Stomach (tissue), 8 donors: ENCODE measurements at regions not wholly inside any gene's neighbourhood (a gene's known extent, or its start where the extent isn't known, plus 50 kb on each side); places are given as distances from the start of the nearest gene placed in this dataset.

Source experiments
- DNase-seq, 2 donors: peaks; one replicate each; pipeline versions ENCODE4 v3.0.0 to v3.0.0-alpha.2; 2013 to 2019
- H3K27ac ChIP-seq, 5 donors: fragments of 200-600 bp in 4 of 5; sonication (generic) in 4 of 5; one replicate each; pipeline ENCODE4 v1.5.1; 2013 to 2019; ENCODE audit warnings: mild to moderate bottlenecking in 1 of 5, moderate library complexity in 1 of 5
- H3K27me3 ChIP-seq, 3 donors: fragments of 200-600 bp; sonication (generic); one replicate each; pipeline ENCODE4 v1.5.1; 2017 to 2019; ENCODE audit warnings: mixed run types in 1 of 3
- H3K36me3 ChIP-seq, 4 donors: fragments of 200-600 bp; sonication (generic); 1 replicate in 3 of 4; 2 replicates in 1 of 4; pipeline ENCODE4 v1.5.1; 2016 to 2019
- H3K4me1 ChIP-seq, 4 donors: fragments of 200-600 bp; sonication (generic); one replicate each; pipeline ENCODE4 v1.5.1; 2016 to 2019
- H3K4me3 ChIP-seq, 4 donors: fragments of 200-600 bp; sonication (generic) in 3 of 4; one replicate each; pipeline ENCODE4 v1.5.1; 2016 to 2019; ENCODE audit warnings: mild to moderate bottlenecking in 1 of 4
- H3K9me3 ChIP-seq, 4 donors: fragments of 200-600 bp; sonication (generic); one replicate each; pipeline ENCODE4 v1.5.1; 2016 to 2019
- CTCF ChIP-seq, 7 experiments: fragments of 450-650 bp in 4 of 7; fragments of 200-600 bp in 3 of 7; sonication (generic) in 3 of 7; IDR thresholded peaks; one replicate each; pipeline ENCODE4 v1.5.1; 2016 to 2019; ENCODE audit warnings: antibody characterized with exemption in 7 of 7, control low read depth in 2 of 7, mild to moderate bottlenecking in 1 of 7
- EP300 ChIP-seq: sonication (generic); formaldehyde crosslinking; IDR thresholded peaks from one replicate; pipeline ENCODE4 v1.6.1; 2017; ENCODE audit warnings: antibody characterized with exemption
- POLR2A ChIP-seq, 4 donors: fragments of 450-650 bp; IDR thresholded peaks; one replicate each; pipeline ENCODE4 v1.6.1; 2016; ENCODE audit warnings: antibody characterized with exemption in 4 of 4, control low read depth in 2 of 4, mild to moderate bottlenecking in 1 of 4, moderate library complexity in 1 of 4
- POLR2AphosphoS5 ChIP-seq, 3 donors: sonication (generic); formaldehyde crosslinking; IDR thresholded peaks; one replicate each; pipeline ENCODE4 v1.6.1; 2016; ENCODE audit warnings: antibody characterized with exemption in 3 of 3
- WGBS, 5 donors: extraction: QIAGEN DNeasy Blood & Tissue Kit in 3 of 5; methylation state at CpG; one replicate each; pipeline versions ENCODE4 v1.1.5 to v1.1.7; 2013 to 2018; 5-methylcytosine and 5-hydroxymethylcytosine counted together
- intact Hi-C: fragments of 100-400 bp; cut with DNase I; formaldehyde crosslinking; loops from one replicate; pipeline ENCODE4 v1.15.1; 2023; ENCODE audit warnings: low total_unique reads
- donor health status: healthy with polysubstance abuse.
- donor health status: Bipolar disorder and iron deficiency.
- donor health status: healthy.

DNA sequence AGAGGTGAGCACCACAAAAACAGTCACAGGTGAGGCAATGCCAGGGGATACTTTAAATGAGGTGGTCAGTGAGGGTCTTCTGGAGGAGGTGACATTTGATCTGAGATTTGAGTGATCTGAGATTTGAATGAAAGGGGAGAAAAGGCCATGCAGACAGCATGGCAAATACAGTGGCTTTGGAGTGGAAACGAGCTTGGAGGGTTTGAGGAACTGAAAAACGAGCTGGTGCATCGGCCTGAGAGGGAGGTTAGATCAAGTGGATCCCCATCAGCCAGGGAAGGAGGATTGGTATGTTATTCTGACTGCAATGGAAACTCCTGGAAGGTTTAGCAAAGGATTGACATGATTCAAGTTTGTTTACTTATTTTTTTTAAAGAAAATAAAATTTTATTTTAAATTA is 245.1 kb downstream of the KCNS3 start:
- 36 to 61% (median 53%) methylated on average over 3 of the region's 3 CpGs for WGBS, 5 donors
- H3K27ac ChIP-seq = peak overlapping the region in 1 of 5 donors; percentile 16
- H3K9me3 ChIP-seq = no peaks in the 10 kb centered on the region
- H3K4me3 ChIP-seq = no peak overlapping the region
- no peaks in the 10 kb centered on the region for H3K36me3 ChIP-seq
- intact Hi-C loops = no loop called here
- TF ChIP-seq POLR2A (IDR thresholded peaks at IDR 0.05) = no peak
- TF ChIP-seq EP300 = no peak
- TF ChIP-seq POLR2AphosphoS5 (IDR thresholded peaks at IDR 0.05) = no peak
- TF ChIP-seq CTCF (IDR thresholded peaks at IDR 0.05) = no peak
- H3K4me1 ChIP-seq = peaks cover 5 to 31% (median 12%) of the 10 kb centered on the region in 4 donors
- no peak for DNase-seq
- no peaks in the 10 kb centered on the region for H3K27me3 ChIP-seq

DNA sequence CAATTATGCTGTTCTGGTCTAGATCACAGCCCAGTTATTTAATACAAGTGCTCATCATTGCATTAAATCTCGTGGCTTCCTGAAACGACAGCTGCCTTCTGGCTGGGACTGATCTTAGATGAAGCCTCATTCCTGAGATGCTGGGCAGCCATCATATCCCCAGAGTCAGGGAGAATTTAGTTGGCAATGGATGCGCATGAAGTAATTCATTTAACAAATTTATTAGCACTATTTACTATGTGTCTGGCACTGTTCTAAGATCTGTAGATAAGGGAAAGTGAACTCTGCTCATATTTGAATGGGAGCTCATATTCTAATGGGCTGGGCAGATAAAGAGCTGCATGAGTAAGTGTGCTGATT is 244.7 kb downstream of the KCNS3 start:
- Histone ChIP-seq H3K4me3 (no peak overlapping the region), H3K36me3 (no peaks in the 10 kb centered on the region), H3K27ac (no peak overlapping the region), H3K4me1 (peaks cover 5 to 35% (median 12%) of the 10 kb centered on the region in 4 donors), H3K9me3 (no peaks in the 10 kb centered on the region), H3K27me3 (no peaks in the 10 kb centered on the region)
- peak in 1 of 2 donors; percentile 39 for DNase-seq
- intact Hi-C loops = no loop called here
- no peak for TF ChIP-seq CTCF (IDR thresholded peaks at IDR 0.05)
- TF ChIP-seq EP300 = no peak
- no peak for TF ChIP-seq POLR2A (IDR thresholded peaks at IDR 0.05)
- TF ChIP-seq POLR2AphosphoS5 (IDR thresholded peaks at IDR 0.05) = no peak
- 24 to 49% (median 44%) methylated on average over 3 of the region's 3 CpGs for WGBS, 5 donors

DNA sequence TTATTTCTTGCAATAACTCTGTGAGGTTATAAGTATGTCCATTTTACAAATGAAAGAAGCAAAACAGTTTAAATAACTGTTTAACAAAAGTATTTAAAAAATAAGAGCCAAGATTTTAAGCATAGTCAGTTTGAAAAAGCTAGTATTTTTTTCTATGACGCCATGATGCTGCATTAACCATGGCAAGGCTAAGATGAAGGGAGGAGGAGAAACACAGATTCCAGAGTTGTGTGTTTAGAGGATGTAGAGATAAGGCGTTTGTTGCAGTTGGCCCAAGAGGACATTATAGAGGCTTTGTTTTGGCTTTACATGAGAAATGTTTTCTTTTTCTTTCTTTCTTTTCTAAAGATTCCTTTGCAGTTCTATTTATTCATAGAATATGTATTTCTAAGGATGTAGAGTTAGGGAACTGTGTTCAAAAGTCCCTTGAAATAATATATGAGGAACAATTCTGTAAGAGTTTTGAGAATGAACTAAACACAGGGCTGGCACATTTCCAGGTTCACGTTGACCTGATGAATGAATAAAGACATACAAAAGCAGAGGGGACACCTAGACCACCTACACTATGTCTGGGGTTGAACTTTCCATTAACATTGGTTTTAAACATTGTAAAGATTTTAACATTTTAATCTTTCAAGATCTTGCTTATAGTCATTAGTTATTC is 244.2 kb downstream of the KCNS3 start:
- no peak for DNase-seq
- WGBS, 5 donors = 30 to 34% (median 32%) methylated on average over 3 of the region's 3 CpGs
- Histone ChIP-seq H3K27me3 (no peaks in the 10 kb centered on the region), H3K27ac (no peak overlapping the region), H3K4me3 (no peak overlapping the region), H3K9me3 (no peaks in the 10 kb centered on the region), H3K36me3 (no peaks in the 10 kb centered on the region), H3K4me1 (peaks cover 5 to 35% (median 12%) of the 10 kb centered on the region in 4 donors)
- TF ChIP-seq EP300 = no peak
- intact Hi-C loops = no loop called here

GRCh38 chr2:18119883-18120282 is 241.4 kb downstream of the KCNS3 start:
- no peaks in the 10 kb centered on the region for H3K27me3 ChIP-seq
- peaks cover 5 to 35% (median 12%) of the 10 kb centered on the region in 4 donors for H3K4me1 ChIP-seq
- H3K36me3 ChIP-seq = no peaks in the 10 kb centered on the region
- TF ChIP-seq POLR2AphosphoS5 (IDR thresholded peaks at IDR 0.05) = peak; percentile 23 to 79 (median 72)
- TF ChIP-seq POLR2A (IDR thresholded peaks at IDR 0.05) = no peak
- intact Hi-C loops = no loop called here
- DNase-seq = peak in 1 of 2 donors; percentile 77
- H3K27ac ChIP-seq = peak overlapping the region; percentile 7 to 54 (median 35)
- H3K9me3 ChIP-seq = no peaks in the 10 kb centered on the region
- H3K4me3 ChIP-seq = no peak overlapping the region
- 47 to 80% (median 60%) methylated on average over 3 of the region's 3 CpGs for WGBS, 5 donors

GRCh38 chr2:18118703-18119102 is 240.2 kb downstream of the KCNS3 start:
- no peak for DNase-seq
- Histone ChIP-seq H3K4me1 (peaks cover 5 to 24% (median 12%) of the 10 kb centered on the region in 4 donors), H3K36me3 (no peaks in the 10 kb centered on the region), H3K4me3 (no peak overlapping the region), H3K27ac (peak overlapping the region in 2 of 5 donors; percentile 46 to 54), H3K27me3 (no peaks in the 10 kb centered on the region), H3K9me3 (no peaks in the 10 kb centered on the region)
- 19 to 47% (median 31%) methylated on average over 5 of the region's 5 CpGs for WGBS, 5 donors
- intact Hi-C loops = no loop called here
- TF ChIP-seq POLR2A (IDR thresholded peaks at IDR 0.05) (no peak), POLR2AphosphoS5 (IDR thresholded peaks at IDR 0.05) (no peak), CTCF (IDR thresholded peaks at IDR 0.05) (no peak), EP300 (no peak)
